Fibroblast of skin of left quadriceps (primary cell): ENCODE measurements at regions not wholly inside any gene's neighbourhood (a gene's known extent, or its start where the extent isn't known, plus 50 kb on each side); places are given as distances from the start of the nearest gene placed in this dataset.
"Not testable (repeated sequence)": the region's sequence is repeated elsewhere in the genome, so short reads cannot be mapped to it uniquely, and the experiment has no call there.

Experiments used
- DNase-seq, 2 experiments: peaks; one replicate each; pipeline ENCODE4 v3.0.0-alpha.2; 2013; ENCODE audit warnings: low read depth in 2 of 2

GRCh38 chr5:36475942-36476341, 130.5 kb upstream of the SLC1A3 start:
- DNase-seq, result not testable (repeated sequence)

- DNase-seq, result no peak
Measured at GRCh38 chr5:36478646-36479317, 127.6 kb upstream of the SLC1A3 start.

GRCh38 chr5:36481454-36482120, 124.8 kb upstream of the SLC1A3 start:
- no peak for DNase-seq

GRCh38 chr5:36482812-36483211, 123.6 kb upstream of the SLC1A3 start:
- no peak for DNase-seq

- no peak for DNase-seq
Measured at GRCh38 chr5:36489505-36489904, 116.9 kb upstream of the SLC1A3 start.

GRCh38 chr5:36491856-36492255, 114.5 kb upstream of the SLC1A3 start:
- DNase-seq, result no peak

GRCh38 chr5:36492984-36493654, 113.3 kb upstream of the SLC1A3 start:
- no peak for DNase-seq

GRCh38 chr5:36494028-36494427, 112.4 kb upstream of the SLC1A3 start:
- DNase-seq, result no peak

GRCh38 chr5:36494841-36495601, 111.4 kb upstream of the SLC1A3 start:
- DNase-seq, result peak; percentile 71 to 75

- no peak for DNase-seq
Measured at GRCh38 chr5:36495611-36496010, 110.8 kb upstream of the SLC1A3 start.

- no peak for DNase-seq
Measured at GRCh38 chr5:36496471-36496870, 109.9 kb upstream of the SLC1A3 start.

GRCh38 chr5:36502608-36503007, 103.8 kb upstream of the SLC1A3 start:
- DNase-seq, result peak; percentile 97

GRCh38 chr5:36505021-36505420, 101.4 kb upstream of the SLC1A3 start:
- no peak for DNase-seq

GRCh38 chr5:36507332-36507952, 99.0 kb upstream of the SLC1A3 start:
- peak in 1 of 2 experiments; percentile 49 for DNase-seq

- not testable (repeated sequence) for DNase-seq
Measured at GRCh38 chr5:36508331-36508730, 98.1 kb upstream of the SLC1A3 start.

GRCh38 chr5:36513647-36514046, 92.8 kb upstream of the SLC1A3 start:
- DNase-seq, result not testable (repeated sequence)

GRCh38 chr5:36519881-36520280, 86.5 kb upstream of the SLC1A3 start:
- DNase-seq, result no peak

GRCh38 chr5:36521219-36521618, 85.2 kb upstream of the SLC1A3 start:
- no peak for DNase-seq

- no peak for DNase-seq
Measured at GRCh38 chr5:36521838-36522745, 84.3 kb upstream of the SLC1A3 start.

GRCh38 chr5:36522746-36523065, 83.7 kb upstream of the SLC1A3 start:
- DNase-seq, result no peak

GRCh38 chr5:36523450-36523849, 83.0 kb upstream of the SLC1A3 start:
- no peak for DNase-seq
